ENCODE measurements at regions not wholly inside any gene's neighbourhood (a gene's known extent, or its start where the extent isn't known, plus 50 kb on each side); places are given as distances from the start of the nearest gene placed in this dataset.

- TF ChIP-seq CTCF (optimal IDR thresholded peaks at IDR 0.05 in 1 of 3, IDR thresholded peaks at IDR 0.05 in 1 of 3, conservative IDR thresholded peaks at IDR 0.05 in 1 of 3; ENCODE audit: extremely low read depth in 1 of 3, insufficient read depth in 2 of 3, low read length in 3 of 3) (no peak), EZH2 (IDR thresholded peaks at IDR 0.05; ENCODE audit: low read length) (no peak)
These were observed 673.7 kb downstream of the DIPK2A start for GRCh38 chr3:144645300-144645699.
